HG03139 (cell line): ENCODE measurements at regions not wholly inside any gene's neighbourhood (a gene's known extent, or its start where the extent isn't known, plus 50 kb on each side); places are given as distances from the start of the nearest gene placed in this dataset.

Experiments
- ATAC-seq: cut with Tn5 transposase; IDR thresholded peaks from one replicate; pipeline ENCODE4 v1.9.1; 2021; ENCODE audit not compliant: unreplicated experiment

DNA sequence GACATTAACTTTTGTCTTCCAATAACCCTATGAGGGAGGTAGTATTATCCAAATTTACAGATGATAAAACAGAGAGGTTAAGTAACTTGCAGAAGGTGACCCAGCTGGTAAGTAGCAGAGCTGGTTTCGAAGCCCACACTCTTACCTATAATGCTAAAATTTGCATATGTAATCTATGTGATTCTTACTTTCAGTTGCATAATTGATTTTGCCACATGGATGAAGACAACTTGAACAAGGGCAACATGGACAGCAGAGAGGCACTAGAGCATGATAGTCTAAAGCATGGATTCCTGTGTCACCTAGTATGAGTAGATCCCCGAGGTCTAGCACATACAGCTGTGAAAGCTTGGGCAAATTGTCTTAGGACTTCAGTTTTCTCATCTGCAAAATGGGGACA, 117.6 kb upstream of the DTNBP1 start:
- no peak for ATAC-seq

GRCh38 chr6:15779726-15780125, 116.9 kb upstream of the DTNBP1 start:
- no peak for ATAC-seq

DNA sequence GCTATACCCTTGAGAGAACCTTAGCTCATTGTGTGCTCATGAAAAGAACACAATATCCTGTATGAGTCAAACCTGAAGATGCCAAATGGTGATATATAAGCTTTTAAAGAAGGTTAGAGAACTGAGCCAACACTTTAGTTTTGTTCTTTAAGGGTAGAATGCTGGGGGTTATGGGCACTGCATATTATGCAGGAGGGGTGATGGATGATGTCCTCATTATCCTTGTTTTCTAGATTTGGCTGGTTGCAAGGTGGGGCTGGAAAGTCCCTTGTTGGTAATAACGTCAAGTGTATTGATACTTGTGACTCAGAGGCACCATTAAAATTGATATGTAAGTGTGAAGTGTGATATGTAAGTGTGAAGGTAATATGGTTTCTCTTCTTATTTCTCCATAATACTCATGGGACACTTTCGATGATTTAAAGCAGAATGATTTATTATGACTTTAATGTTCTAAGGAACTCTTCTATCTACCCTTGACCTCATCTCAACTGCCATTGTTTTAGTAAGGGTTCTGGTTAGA, 113.7 kb upstream of the DTNBP1 start:
- ATAC-seq: no peak

DNA sequence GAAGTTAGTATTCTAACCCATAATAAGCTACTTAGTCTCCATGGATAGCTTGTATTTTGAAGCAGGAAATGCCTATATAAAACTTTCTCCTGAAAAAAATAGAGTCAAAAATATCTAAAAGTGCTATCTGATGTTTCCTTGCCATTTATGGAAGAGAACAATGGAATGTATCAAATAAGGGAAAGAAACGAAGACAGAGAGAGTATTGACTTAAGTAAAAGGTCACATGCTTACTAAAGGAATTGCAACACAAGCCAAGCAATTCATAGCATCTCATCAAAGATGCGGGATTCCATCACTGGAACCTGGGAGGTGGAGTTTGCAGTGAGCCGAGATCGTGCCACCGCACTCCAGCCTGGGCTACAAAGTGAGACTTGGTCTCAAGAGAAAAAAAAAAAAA, 112.9 kb upstream of the DTNBP1 start:
- ATAC-seq: no peak

DNA sequence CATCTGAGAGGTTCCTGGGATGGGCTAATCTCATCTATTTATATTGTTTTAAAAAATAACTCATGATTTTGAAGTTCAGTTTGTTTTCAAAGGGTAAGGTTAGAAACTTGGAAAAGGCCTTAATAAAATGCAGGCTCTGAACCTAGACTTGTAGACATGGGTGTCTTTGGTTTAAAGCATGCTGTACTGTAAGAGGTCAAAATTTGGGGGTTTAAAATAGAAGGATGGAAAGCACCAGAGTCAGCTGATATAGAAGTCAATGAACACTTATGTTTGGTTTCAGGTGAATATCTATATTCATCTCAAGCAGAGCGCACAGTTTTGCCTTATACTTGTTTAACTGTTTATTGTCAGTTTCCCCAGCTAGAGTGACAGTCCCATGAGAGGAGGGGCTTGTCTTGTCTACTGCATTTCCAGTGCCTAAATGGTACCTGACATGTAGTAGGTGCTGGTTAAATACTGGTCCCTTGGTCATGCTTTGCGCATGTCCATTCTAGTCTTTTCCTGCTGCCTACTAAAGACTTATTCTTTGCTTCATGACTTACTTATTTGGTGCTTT, 112.3 kb upstream of the DTNBP1 start:
- ATAC-seq: no peak

DNA sequence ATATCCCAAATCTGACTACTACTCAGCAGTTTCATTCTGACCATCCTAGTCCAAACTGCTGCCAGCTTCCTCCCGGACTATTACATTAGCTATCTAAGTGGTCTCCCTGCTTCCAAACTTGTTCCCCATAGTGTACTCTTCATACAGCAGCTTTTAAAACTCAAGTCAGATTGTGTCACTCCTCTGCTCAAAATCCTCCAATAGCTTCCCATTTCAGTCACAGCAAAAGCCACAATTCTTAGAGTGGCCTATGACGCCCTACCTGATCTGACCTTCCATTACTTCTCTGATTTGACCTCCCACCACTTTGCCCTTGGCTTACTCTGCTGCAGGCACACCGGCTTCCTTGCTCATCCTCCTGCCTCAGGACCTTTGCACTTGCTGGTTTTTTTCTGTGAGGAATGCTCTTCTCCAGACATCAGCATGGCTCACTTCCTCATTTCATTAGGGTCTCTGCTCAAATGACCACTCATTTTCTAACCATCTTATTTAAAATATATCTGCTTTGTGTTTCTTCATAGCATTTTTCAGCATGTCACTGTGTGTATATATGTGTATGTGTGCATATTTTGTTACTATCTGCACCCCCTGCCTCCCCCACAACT, 111.1 kb upstream of the DTNBP1 start:
- no peak for ATAC-seq

- ATAC-seq: peak; percentile 71
These were observed 107.7 kb upstream of the DTNBP1 start for GRCh38 chr6:15770347-15771143.

DNA sequence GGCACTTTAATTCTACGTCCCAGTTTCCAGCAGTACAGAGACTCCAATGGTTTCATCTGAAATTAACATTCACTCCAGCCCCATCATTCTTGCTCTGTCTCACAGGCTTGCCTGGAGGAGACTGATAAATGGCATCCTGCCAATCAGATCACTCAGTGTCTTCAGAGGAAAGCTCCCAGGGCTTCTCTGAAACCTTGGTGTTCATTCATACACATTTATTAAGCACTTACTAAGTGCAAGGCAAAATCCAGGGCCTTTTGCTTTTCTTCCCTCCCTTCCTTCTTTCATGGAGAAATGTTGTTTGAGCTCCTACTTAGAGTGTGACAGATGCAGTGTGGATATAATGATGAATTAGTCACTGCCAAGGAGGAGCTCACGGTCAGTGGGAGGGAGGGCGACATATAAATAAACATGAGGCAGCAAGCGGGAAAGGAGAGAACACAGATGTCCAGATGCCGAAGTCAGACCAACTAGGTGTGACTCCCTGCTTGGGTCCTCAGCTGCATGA, 106.7 kb upstream of the DTNBP1 start:
- ATAC-seq: no peak

- ATAC-seq: no peak
These were observed 106.2 kb upstream of the DTNBP1 start for GRCh38 chr6:15768999-15769398.

- no peak for ATAC-seq
These were observed 101.0 kb upstream of the DTNBP1 start for GRCh38 chr6:15763837-15764236.

DNA sequence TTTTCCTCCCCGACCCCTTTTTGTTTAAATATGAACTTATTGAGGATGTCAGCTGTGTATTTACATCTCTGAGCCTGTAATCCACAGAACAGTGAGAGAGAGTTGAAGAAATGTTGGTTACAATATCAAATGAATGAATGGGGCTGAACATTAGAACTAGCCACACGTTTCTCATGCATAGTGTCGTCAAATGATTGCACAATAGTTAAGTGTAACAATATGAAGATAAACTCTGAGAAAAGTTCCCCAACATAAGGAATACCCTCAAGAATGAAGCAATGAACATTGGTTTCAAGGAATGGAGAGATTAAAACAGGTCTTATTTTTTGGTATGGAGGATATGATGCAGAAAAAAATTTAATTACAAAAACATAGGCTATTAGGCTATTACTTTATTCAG, 100.5 kb upstream of the DTNBP1 start:
- ATAC-seq: no peak

DNA sequence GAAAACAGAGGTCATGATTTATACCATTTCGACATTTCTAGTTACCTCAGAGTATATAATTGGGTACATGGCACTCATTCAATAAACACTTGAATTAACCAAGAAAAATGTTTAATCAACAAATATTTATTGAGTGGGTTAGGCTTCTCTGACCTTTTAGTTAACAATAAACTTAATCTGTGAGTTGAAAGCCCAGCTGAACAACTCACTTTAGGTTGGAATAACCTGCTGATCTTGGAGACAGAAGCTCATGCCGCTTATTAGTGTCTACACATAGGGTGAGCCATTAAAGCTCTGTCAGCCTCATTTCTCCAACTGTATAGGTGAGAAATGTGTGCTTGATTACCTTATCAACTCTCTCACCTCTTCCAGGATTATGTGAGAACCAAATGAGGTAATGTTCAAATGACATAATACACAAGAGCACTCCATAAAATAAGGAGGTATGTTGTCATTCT, 98.2 kb upstream of the DTNBP1 start:
- ATAC-seq: no peak

GRCh38 chr6:15758631-15759215, 95.9 kb upstream of the DTNBP1 start:
- ATAC-seq: no peak

- ATAC-seq: no peak
These were observed 92.7 kb upstream of the DTNBP1 start for GRCh38 chr6:15755526-15755925.

DNA sequence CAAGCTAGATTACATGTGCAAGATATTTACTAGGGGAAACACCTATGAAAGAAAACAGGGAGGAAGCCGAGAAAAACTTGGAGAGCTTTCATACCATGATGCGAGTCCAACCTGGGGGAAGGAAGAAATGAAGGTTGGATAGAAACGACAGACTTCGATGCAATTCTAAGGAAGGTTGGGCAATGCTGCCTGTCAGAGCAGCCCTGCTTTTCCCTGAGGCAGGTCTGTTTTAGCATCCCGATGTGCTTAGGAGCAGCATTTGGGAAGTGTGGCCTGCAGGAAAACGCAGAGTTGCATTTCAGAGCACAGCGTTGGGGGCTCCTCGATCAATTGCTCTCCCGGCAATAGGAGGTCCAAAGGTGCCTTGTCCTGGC, 91.9 kb upstream of the DTNBP1 start:
- no peak for ATAC-seq

DNA sequence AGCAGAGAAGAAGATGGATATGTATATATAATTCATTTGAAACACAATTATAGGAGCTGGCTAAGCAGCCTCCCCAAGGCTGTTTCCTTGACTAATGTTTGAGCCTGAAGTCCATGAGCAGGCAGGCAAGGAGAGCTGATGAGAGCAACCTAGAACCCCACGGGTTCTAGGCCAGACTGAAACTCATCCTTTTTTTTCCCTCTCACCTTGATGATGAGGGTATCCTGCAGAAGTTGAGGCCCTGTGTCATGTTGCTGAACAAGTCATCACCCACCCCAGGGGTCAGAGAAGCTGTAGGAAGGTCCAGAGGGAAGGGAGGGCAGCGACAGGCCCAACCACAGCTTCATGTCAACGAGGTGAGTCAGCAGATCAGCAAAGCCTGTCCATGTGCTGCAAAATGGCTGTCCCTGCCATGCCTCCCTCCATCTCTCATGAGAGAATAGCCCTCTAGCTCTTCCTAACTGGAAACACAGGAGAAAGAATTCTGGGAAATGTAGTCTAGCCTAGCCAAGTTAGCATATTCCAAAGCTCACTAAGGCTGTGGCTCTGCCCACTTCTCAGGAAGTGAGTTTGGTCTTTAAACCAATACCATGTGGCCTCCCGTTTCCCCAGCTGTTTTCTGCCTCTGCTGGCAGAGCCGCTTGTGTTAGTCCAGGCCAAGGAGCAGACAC, 91.3 kb upstream of the DTNBP1 start:
- ATAC-seq: no peak

GRCh38 chr6:15752820-15753219, 90.0 kb upstream of the DTNBP1 start:
- ATAC-seq: no peak

DNA sequence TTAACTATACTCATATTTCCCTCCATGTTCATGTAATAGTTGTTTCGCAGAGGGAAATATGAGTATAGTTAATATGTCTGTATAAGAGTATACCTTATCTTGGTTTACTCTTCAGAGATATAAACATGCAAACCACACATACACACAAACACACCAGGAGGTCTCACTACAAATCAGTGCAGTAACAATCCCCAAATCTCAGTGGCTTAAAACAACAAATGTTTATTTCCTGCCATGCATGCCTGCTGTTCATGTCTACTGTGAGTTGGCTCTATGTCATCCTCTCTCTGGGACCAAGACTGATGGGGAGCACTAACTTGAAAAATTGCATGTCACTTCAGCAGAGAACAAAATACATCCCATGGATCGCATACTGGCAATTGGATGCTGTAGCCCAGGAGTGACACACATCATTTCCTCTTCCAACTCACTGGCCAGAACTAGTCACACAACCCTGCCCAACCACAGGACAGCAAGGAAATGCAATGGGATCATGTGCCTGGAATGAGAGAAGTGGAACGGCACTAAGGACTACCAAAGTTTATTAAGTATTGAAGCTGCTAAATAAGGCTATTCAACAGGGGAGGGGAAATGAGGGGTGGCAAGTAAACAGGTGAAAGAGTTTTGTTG, 89.0 kb upstream of the DTNBP1 start:
- ATAC-seq: no peak

DNA sequence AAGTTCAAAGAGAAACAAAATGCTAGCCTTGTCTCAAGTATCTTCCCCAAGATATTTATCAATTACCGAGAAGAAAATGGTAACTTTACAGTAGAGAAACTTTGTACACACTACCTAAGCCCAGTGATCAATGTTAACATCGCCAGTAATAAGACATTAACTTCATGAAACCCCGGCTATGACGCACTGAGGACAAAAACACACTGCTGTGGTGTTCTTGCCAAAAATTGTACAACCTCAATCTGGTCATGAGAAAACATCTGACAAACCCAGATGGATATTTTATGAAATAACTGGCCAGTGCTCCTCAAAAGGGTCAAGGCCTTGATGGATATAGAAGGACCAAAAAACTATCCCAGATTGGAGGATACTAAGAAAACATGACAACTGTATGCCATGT, 85.5 kb upstream of the DTNBP1 start:
- ATAC-seq: no peak

GRCh38 chr6:15747354-15747883, 84.6 kb upstream of the DTNBP1 start:
- no peak for ATAC-seq
